HEK293 (cell line): ENCODE measurements at regions not wholly inside any gene's neighbourhood (a gene's known extent, or its start where the extent isn't known, plus 50 kb on each side); places are given as distances from the start of the nearest gene placed in this dataset.

Experiments used
- CTCF ChIA-PET: fragments of 350-600 bp; formaldehyde crosslinking; extraction: SDS; loops from one replicate; lab custom pipeline; 2021; ENCODE audit warnings: antibody characterized with exemption; lab: Yijun Ruan, JAX
- POLR2A ChIA-PET: fragments of 300-600 bp; formaldehyde crosslinking; extraction: SDS; loops from one replicate; lab custom pipeline; 2020; ENCODE audit warnings: antibody characterized with exemption, inconsistent platforms; lab: Yijun Ruan, JAX
- H3K27ac ChIP-seq: fragments of 200-500 bp; sonication (Bioruptor generic); 2 replicates; pipeline ENCODE4 v1.5.1; 2014; ENCODE audit warnings: low read depth, low read length, control low read depth, inconsistent platforms; ENCODE audit errors: extremely low read depth
- H3K36me3 ChIP-seq, 2 experiments: fragments of 200-500 bp in 1 of 2; sonication (Bioruptor generic) in 1 of 2; 1 replicate in 1 of 2; 2 replicates in 1 of 2; pipeline ENCODE4 v1.5.1; 2014 to 2017; ENCODE audit warnings: inconsistent platforms in 2 of 2, low read length in 2 of 2; ENCODE audit not compliant: control insufficient read depth in 2 of 2, insufficient read depth in 1 of 2
- H3K4me1 ChIP-seq: fragments of 200-500 bp; sonication (Bioruptor generic); 2 replicates; pipeline ENCODE4 v1.5.1; 2014; ENCODE audit warnings: mild to moderate bottlenecking, low read length, inconsistent platforms; ENCODE audit not compliant: control insufficient read depth, insufficient read depth
- H3K4me3 ChIP-seq: 2 replicates; pipeline ENCODE4 v1.5.1; 2011; ENCODE audit warnings: low read depth, mild to moderate bottlenecking, control low read depth, low read length, moderate library complexity
- H3K9me3 ChIP-seq: fragments of 200-500 bp; sonication (Bioruptor generic); 2 replicates; pipeline ENCODE4 v1.5.1; 2014; ENCODE audit warnings: low read depth, low read length, inconsistent platforms; ENCODE audit not compliant: control insufficient read depth, insufficient read depth
- GFI1B ChIP-seq: fragments of 450-650 bp; formaldehyde crosslinking; IDR thresholded peaks from 2 replicates; pipeline ENCODE4 v1.5.1; 2016; ENCODE audit warnings: missing biosample characterization, missing genetic modification characterization
- HOXC10 ChIP-seq: sonication (generic); formaldehyde crosslinking; IDR thresholded peaks from 2 replicates; pipeline ENCODE4 v1.8.1; 2023; ENCODE audit warnings: mild to moderate bottlenecking, missing genetic modification reagents
- MZF1 ChIP-seq: fragments of 450-650 bp; formaldehyde crosslinking; IDR thresholded peaks from 2 replicates; pipeline ENCODE4 v1.5.1; 2017; ENCODE audit warnings: missing biosample characterization, missing genetic modification characterization, borderline replicate concordance
- OSR2 ChIP-seq: fragments of 450-650 bp; formaldehyde crosslinking; IDR thresholded peaks from 2 replicates; pipeline ENCODE4 v1.5.1; 2016; ENCODE audit warnings: missing biosample characterization, missing genetic modification characterization
- SP2 ChIP-seq: fragments of 450-650 bp; formaldehyde crosslinking; IDR thresholded peaks from 2 replicates; pipeline ENCODE4 v1.5.1; 2016; ENCODE audit warnings: missing biosample characterization, missing genetic modification characterization
- YY1 ChIP-seq: fragments of 450-650 bp; formaldehyde crosslinking; IDR thresholded peaks from 2 replicates; pipeline ENCODE4 v1.5.1; 2018; ENCODE audit warnings: missing biosample characterization, missing genetic modification characterization
- ZBTB8A ChIP-seq: fragments of 450-650 bp; formaldehyde crosslinking; IDR thresholded peaks from 2 replicates; pipeline ENCODE4 v1.5.1; 2016; ENCODE audit warnings: missing biosample characterization, missing genetic modification characterization
- ZNF112 ChIP-seq: fragments of 450-650 bp; formaldehyde crosslinking; IDR thresholded peaks from 2 replicates; pipeline ENCODE4 v1.5.0; 2017; ENCODE audit warnings: missing biosample characterization, missing genetic modification characterization
- ZNF146 ChIP-seq: fragments of 450-650 bp; formaldehyde crosslinking; IDR thresholded peaks from 2 replicates; pipeline ENCODE4 v1.5.1; 2016; ENCODE audit warnings: missing biosample characterization, missing genetic modification characterization
- ZNF155 ChIP-seq: fragments of 450-650 bp; formaldehyde crosslinking; IDR thresholded peaks from 2 replicates; pipeline ENCODE4 v1.5.1; 2016; ENCODE audit warnings: missing biosample characterization, missing genetic modification characterization
- ZNF2 ChIP-seq: fragments of 450-650 bp; formaldehyde crosslinking; IDR thresholded peaks from 2 replicates; pipeline ENCODE4 v1.5.1; 2016; ENCODE audit warnings: missing biosample characterization, missing genetic modification characterization
- ZNF202 ChIP-seq: fragments of 450-650 bp; formaldehyde crosslinking; IDR thresholded peaks from 2 replicates; pipeline ENCODE4 v1.5.1; 2016; ENCODE audit warnings: missing biosample characterization, missing genetic modification characterization, borderline replicate concordance
- ZNF211 ChIP-seq: fragments of 450-650 bp; formaldehyde crosslinking; IDR thresholded peaks from 2 replicates; pipeline ENCODE4 v1.5.1; 2016; ENCODE audit warnings: low read depth, missing biosample characterization, missing genetic modification characterization
- ZNF214 ChIP-seq: fragments of 450-650 bp; formaldehyde crosslinking; IDR thresholded peaks from 2 replicates; pipeline ENCODE4 v1.5.1; 2017; ENCODE audit warnings: missing biosample characterization, mild to moderate bottlenecking, missing genetic modification characterization, borderline replicate concordance
- ZNF324 ChIP-seq: fragments of 450-650 bp; formaldehyde crosslinking; IDR thresholded peaks from 2 replicates; pipeline ENCODE4 v1.5.1; 2016; ENCODE audit warnings: missing biosample characterization, missing genetic modification characterization
- ZNF416 ChIP-seq: fragments of 450-650 bp; formaldehyde crosslinking; IDR thresholded peaks from 2 replicates; pipeline ENCODE4 v1.5.1; 2016; ENCODE audit warnings: missing biosample characterization, missing genetic modification characterization
- ZNF433 ChIP-seq: fragments of 450-650 bp; formaldehyde crosslinking; IDR thresholded peaks from 2 replicates; pipeline ENCODE4 v1.5.1; 2016; ENCODE audit warnings: missing biosample characterization, missing genetic modification characterization, low read depth
- ZNF548 ChIP-seq: fragments of 450-650 bp; formaldehyde crosslinking; IDR thresholded peaks from 2 replicates; pipeline ENCODE4 v1.5.1; 2016; ENCODE audit warnings: missing biosample characterization, missing genetic modification characterization
- ZNF558 ChIP-seq: fragments of 450-650 bp; formaldehyde crosslinking; IDR thresholded peaks from 2 replicates; pipeline ENCODE4 v1.5.1; 2016; ENCODE audit warnings: missing biosample characterization, missing genetic modification characterization
- ZNF707 ChIP-seq: fragments of 450-650 bp; formaldehyde crosslinking; IDR thresholded peaks from 2 replicates; pipeline ENCODE4 v1.5.1; 2016; ENCODE audit warnings: missing biosample characterization, missing genetic modification characterization
- ZNF791 ChIP-seq: fragments of 450-650 bp; formaldehyde crosslinking; IDR thresholded peaks from 2 replicates; pipeline ENCODE4 v1.5.1; 2016; ENCODE audit warnings: missing biosample characterization, missing genetic modification characterization
- ZNF837 ChIP-seq: fragments of 450-650 bp; formaldehyde crosslinking; IDR thresholded peaks from 2 replicates; pipeline ENCODE4 v1.5.1; 2016; ENCODE audit warnings: missing biosample characterization, missing genetic modification characterization
- ZXDB ChIP-seq: fragments of 450-650 bp; formaldehyde crosslinking; IDR thresholded peaks from 2 replicates; pipeline ENCODE4 v1.5.1; 2016; ENCODE audit warnings: missing biosample characterization, missing genetic modification characterization
- TF ChIP-seq, protein P1 (sequence below): fragments of 450-650 bp; formaldehyde crosslinking; IDR thresholded peaks from 2 replicates; pipeline ENCODE4 v1.5.1; 2016; ENCODE audit warnings: missing biosample characterization, missing genetic modification characterization, borderline replicate concordance
- TF ChIP-seq, protein P2 (sequence below): fragments of 450-650 bp; formaldehyde crosslinking; IDR thresholded peaks from 2 replicates; pipeline ENCODE4 v1.5.1; 2016; ENCODE audit warnings: missing biosample characterization, missing genetic modification characterization
- TF ChIP-seq, protein P3 (sequence below): fragments of 450-650 bp; formaldehyde crosslinking; IDR thresholded peaks from 2 replicates; pipeline ENCODE4 v1.5.0; 2017; ENCODE audit warnings: missing biosample characterization, missing genetic modification characterization, borderline replicate concordance
- TF ChIP-seq, protein P4 (sequence below): fragments of 450-650 bp; formaldehyde crosslinking; IDR thresholded peaks from 2 replicates; pipeline ENCODE4 v1.5.1; 2016; ENCODE audit warnings: missing biosample characterization, missing genetic modification characterization

DNA sequence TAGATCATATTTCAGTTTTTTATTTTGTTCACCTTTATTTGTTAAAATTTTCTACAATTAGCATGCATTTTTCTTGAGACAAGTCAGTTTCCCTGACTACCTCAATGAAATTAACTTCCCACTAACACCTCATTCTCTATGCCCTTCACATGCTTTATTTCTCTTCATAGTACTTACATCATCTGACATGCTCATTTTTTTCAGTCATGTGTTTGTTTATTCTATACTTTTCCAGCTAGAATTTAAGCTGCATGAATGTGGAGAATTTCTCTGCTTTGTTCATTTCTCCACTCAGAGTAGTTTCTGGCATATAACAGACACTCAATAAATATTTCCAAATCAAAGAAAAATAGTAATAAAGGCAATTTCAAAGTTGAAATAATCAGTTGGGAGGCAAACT, 78.9 kb upstream of the SCN7A start:
- Histone ChIP-seq H3K27ac (no peak overlapping the region), H3K4me3 (no peak overlapping the region), H3K4me1 (no peaks in the 10 kb centered on the region), H3K36me3 (no peaks in the 10 kb centered on the region), H3K9me3 (no peaks in the 10 kb centered on the region)
- ChIA-PET CTCF (no interaction called here), POLR2A (no interaction called here)
- no peak for TF ChIP-seq ZNF324 (tag by site-specific recombination)
- no peak for TF ChIP-seq ZNF112 (tag by site-specific recombination)
- TF ChIP-seq ZNF707 (tag by site-specific recombination): no peak
- TF ChIP-seq ZNF202 (tag by site-specific recombination): no peak
- no peak for TF ChIP-seq MZF1 (tag by site-specific recombination)
- no peak for TF ChIP-seq ZXDB (tag by site-specific recombination)
- TF ChIP-seq ZNF837 (tag by site-specific recombination): no peak
- TF ChIP-seq, protein P1, sequence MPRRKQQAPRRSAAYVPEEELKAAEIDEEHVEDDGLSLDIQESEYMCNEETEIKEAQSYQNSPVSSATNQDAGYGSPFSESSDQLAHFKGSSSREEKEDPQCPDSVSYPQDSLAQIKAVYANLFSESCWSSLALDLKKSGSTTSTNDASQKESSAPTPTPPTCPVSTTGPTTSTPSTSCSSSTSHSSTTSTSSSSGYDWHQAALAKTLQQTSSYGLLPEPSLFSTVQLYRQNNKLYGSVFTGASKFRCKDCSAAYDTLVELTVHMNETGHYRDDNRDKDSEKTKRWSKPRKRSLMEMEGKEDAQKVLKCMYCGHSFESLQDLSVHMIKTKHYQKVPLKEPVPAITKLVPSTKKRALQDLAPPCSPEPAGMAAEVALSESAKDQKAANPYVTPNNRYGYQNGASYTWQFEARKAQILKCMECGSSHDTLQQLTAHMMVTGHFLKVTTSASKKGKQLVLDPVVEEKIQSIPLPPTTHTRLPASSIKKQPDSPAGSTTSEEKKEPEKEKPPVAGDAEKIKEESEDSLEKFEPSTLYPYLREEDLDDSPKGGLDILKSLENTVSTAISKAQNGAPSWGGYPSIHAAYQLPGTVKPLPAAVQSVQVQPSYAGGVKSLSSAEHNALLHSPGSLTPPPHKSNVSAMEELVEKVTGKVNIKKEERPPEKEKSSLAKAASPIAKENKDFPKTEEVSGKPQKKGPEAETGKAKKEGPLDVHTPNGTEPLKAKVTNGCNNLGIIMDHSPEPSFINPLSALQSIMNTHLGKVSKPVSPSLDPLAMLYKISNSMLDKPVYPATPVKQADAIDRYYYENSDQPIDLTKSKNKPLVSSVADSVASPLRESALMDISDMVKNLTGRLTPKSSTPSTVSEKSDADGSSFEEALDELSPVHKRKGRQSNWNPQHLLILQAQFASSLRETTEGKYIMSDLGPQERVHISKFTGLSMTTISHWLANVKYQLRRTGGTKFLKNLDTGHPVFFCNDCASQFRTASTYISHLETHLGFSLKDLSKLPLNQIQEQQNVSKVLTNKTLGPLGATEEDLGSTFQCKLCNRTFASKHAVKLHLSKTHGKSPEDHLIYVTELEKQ (tag by site-specific recombination): no peak
- no peak for TF ChIP-seq OSR2 (tag by site-specific recombination)
- TF ChIP-seq ZNF2: no peak
- TF ChIP-seq YY1 (tag by site-specific recombination): no peak
- no peak for TF ChIP-seq ZNF416
- TF ChIP-seq ZNF791 (tag by site-specific recombination): no peak
- TF ChIP-seq ZNF433 (tag by site-specific recombination): no peak
- TF ChIP-seq, protein P2, sequence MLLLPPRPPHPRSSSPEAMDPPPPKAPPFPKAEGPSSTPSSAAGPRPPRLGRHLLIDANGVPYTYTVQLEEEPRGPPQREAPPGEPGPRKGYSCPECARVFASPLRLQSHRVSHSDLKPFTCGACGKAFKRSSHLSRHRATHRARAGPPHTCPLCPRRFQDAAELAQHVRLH (tag by site-specific recombination): no peak
- TF ChIP-seq ZNF211 (tag by site-specific recombination): no peak
- no peak for TF ChIP-seq ZNF558 (tag by site-specific recombination)

DNA sequence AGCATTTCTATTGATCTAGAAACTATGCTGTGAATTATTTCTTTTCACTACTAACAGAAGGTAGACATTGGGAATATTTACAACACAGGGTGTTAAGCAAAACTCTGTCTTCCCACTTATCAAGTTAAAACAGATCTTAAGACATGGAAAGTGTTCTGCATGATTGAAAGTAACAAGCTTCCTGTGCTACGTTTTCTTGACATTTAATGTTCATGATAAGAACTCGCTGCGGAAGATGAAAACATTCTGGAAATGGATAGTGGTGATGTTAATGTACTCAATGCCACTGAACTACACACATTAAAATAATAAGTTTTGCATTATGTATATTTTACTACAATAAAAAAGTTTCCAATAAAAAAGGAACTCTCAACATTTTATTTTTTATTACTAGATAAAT, 74.4 kb upstream of the SCN7A start:
- H3K27ac ChIP-seq: no peak overlapping the region
- CTCF ChIA-PET: interaction anchor here (0.7 kb wide), 1 partner anchor 780 kb away, joined by 3 read pairs; no protein-coding TSS in a partner anchor
- TF ChIP-seq SP2: no peak
- no peak overlapping the region for H3K4me3 ChIP-seq
- no peaks in the 10 kb centered on the region for H3K4me1 ChIP-seq
- H3K9me3 ChIP-seq: no peaks in the 10 kb centered on the region
- POLR2A ChIA-PET: no interaction called here
- H3K36me3 ChIP-seq: no peaks in the 10 kb centered on the region

DNA sequence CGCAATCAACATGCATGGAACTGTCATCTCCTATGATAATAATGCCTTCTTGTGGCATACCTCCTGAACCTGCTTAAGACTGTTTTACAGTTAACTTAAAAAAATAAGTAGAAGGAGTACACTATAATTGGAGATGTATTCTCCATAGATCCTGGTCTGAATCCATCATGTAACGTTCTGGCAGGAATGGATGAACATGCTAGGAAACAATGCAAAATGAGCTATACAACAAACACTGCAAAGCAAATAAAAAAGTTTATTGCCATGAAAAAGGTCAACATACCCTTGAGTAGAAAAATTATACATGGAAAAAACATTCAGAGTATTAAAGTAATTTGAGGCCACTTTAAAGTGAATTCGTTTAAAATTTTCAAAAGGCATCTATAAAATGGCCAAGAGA, 71.5 kb upstream of the SCN7A start:
- ChIA-PET CTCF (no interaction called here), POLR2A (interaction anchor here (0.6 kb wide), 1 partner anchor 483 kb away, joined by 3 read pairs; no protein-coding TSS in a partner anchor)
- H3K4me1 ChIP-seq: no peaks in the 10 kb centered on the region
- H3K9me3 ChIP-seq: no peaks in the 10 kb centered on the region
- no peaks in the 10 kb centered on the region for H3K36me3 ChIP-seq
- no peak overlapping the region for H3K27ac ChIP-seq
- no peak overlapping the region for H3K4me3 ChIP-seq
- TF ChIP-seq ZBTB8A (tag by site-specific recombination) (no peak), ZNF548 (tag by site-specific recombination) (no peak), ZNF214 (no peak), GFI1B (tag by site-specific recombination) (no peak), ZNF146 (no peak), HOXC10 (CRISPR knock-in tag) (no peak), ZNF155 (tag by site-specific recombination) (no peak)
- TF ChIP-seq, protein P3, sequence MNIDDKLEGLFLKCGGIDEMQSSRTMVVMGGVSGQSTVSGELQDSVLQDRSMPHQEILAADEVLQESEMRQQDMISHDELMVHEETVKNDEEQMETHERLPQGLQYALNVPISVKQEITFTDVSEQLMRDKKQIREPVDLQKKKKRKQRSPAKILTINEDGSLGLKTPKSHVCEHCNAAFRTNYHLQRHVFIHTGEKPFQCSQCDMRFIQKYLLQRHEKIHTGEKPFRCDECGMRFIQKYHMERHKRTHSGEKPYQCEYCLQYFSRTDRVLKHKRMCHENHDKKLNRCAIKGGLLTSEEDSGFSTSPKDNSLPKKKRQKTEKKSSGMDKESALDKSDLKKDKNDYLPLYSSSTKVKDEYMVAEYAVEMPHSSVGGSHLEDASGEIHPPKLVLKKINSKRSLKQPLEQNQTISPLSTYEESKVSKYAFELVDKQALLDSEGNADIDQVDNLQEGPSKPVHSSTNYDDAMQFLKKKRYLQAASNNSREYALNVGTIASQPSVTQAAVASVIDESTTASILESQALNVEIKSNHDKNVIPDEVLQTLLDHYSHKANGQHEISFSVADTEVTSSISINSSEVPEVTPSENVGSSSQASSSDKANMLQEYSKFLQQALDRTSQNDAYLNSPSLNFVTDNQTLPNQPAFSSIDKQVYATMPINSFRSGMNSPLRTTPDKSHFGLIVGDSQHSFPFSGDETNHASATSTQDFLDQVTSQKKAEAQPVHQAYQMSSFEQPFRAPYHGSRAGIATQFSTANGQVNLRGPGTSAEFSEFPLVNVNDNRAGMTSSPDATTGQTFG (tag by site-specific recombination): no peak
- TF ChIP-seq, protein P4, sequence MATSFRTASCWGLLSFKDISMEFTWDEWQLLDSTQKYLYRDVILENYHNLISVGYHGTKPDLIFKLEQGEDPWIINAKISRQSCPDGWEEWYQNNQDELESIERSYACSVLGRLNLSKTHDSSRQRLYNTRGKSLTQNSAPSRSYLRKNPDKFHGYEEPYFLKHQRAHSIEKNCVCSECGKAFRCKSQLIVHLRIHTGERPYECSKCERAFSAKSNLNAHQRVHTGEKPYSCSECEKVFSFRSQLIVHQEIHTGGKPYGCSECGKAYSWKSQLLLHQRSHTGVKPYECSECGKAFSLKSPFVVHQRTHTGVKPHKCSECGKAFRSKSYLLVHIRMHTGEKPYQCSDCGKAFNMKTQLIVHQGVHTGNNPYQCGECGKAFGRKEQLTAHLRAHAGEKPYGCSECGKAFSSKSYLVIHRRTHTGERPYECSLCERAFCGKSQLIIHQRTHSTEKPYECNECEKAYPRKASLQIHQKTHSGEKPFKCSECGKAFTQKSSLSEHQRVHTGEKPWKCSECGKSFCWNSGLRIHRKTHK (tag by site-specific recombination): no peak
